Activated CD4-positive, alpha-beta T cell treated with anti-CD3 and anti-CD28 coated beads for 4 hours (primary cell): ENCODE measurements at regions not wholly inside any gene's neighbourhood (a gene's known extent, or its start where the extent isn't known, plus 50 kb on each side); places are given as distances from the start of the nearest gene placed in this dataset.

ENCODE experiments used
- DNase-seq, 2 donors: peaks; one replicate each; pipeline ENCODE4 v3.0.0-alpha.2; 2020

GRCh38 chr4:11182586-11183355 is 245.9 kb downstream of the HS3ST1 start:
- no peak for DNase-seq

- DNase-seq, result no peak
Measured at GRCh38 chr4:11182031-11182430, 246.7 kb downstream of the HS3ST1 start.

- DNase-seq, result no peak
Measured at GRCh38 chr4:11179796-11180195, 248.9 kb downstream of the HS3ST1 start.

- DNase-seq, result no peak
Measured at GRCh38 chr4:11178433-11178832, 250.3 kb downstream of the HS3ST1 start.

GRCh38 chr4:11175374-11175773 is 253.3 kb downstream of the HS3ST1 start:
- no peak for DNase-seq

GRCh38 chr4:11166606-11167005 is 262.1 kb downstream of the HS3ST1 start:
- no peak for DNase-seq

GRCh38 chr4:11166034-11166433 is 262.7 kb downstream of the HS3ST1 start:
- DNase-seq, result no peak

GRCh38 chr4:11165052-11165451 is 263.6 kb downstream of the HS3ST1 start:
- no peak for DNase-seq

- no peak for DNase-seq
Measured at GRCh38 chr4:11160288-11160687, 268.4 kb downstream of the HS3ST1 start.

GRCh38 chr4:11158971-11159370 is 269.7 kb downstream of the HS3ST1 start:
- DNase-seq, result no peak

GRCh38 chr4:11155208-11155867 is 273.4 kb downstream of the HS3ST1 start:
- DNase-seq, result no peak

- no peak for DNase-seq
Measured at GRCh38 chr4:11153171-11153750, 275.4 kb downstream of the HS3ST1 start.

GRCh38 chr4:11152684-11153083 is 276.0 kb downstream of the HS3ST1 start:
- DNase-seq, result no peak

- DNase-seq, result no peak
Measured at GRCh38 chr4:11151500-11151899, 277.2 kb downstream of the HS3ST1 start.

GRCh38 chr4:11149612-11150259 is 279.0 kb downstream of the HS3ST1 start:
- DNase-seq, result no peak

GRCh38 chr4:11139871-11140270 is 288.8 kb downstream of the HS3ST1 start:
- no peak for DNase-seq

GRCh38 chr4:11138964-11139363 is 289.7 kb downstream of the HS3ST1 start:
- no peak for DNase-seq

- DNase-seq, result no peak
Measured at GRCh38 chr4:11134705-11135104, 294.0 kb downstream of the HS3ST1 start.

GRCh38 chr4:11133868-11134267 is 294.8 kb downstream of the HS3ST1 start:
- DNase-seq, result no peak

GRCh38 chr4:11132478-11132877 is 296.2 kb downstream of the HS3ST1 start:
- no peak for DNase-seq

- no peak for DNase-seq
Measured at GRCh38 chr4:11131491-11131890, 297.2 kb downstream of the HS3ST1 start.

GRCh38 chr4:11130195-11130970 is 298.3 kb downstream of the HS3ST1 start:
- no peak for DNase-seq

- no peak for DNase-seq
Measured at GRCh38 chr4:11120435-11120834, 308.3 kb downstream of the HS3ST1 start.
